ENCODE measurements at regions not wholly inside any gene's neighbourhood (a gene's known extent, or its start where the extent isn't known, plus 50 kb on each side); places are given as distances from the start of the nearest gene placed in this dataset.
"Not testable (repeated sequence)": the region's sequence is repeated elsewhere in the genome, so short reads cannot be mapped to it uniquely, and the experiment has no call there.

DNA sequence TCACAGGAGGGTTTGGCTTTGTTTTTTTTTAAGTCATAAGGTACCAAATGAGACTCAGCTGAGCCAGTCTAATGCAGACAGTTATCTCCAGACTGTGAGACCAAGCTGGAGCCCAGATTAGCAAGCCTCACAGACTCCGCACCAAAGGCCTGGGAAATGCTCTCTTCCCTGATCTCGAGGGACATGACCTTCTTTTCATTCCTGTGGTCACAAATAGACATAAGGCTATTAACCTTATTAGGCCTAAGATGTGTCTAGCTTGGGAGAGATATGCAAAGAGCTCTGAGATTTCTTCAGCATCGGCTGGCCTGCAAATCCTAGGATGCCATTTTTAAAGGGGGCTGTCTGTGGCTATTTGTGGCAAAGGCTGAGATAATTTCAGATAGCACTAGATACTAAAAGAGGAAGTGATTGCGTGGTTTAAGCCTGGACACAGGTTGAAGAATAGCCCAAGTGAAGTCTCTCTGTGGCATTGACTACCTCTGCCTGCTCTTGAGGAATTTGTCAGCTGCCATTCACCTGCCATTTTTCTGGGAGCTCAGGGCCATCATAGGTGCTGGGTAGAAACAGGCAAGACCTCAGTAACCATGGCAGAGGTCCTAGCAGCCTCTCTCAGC, 301.3 kb downstream of the SIPA1L2 start:
- H3K36me3 ChIP-seq = no peaks in the 10 kb centered on the region
- no peak for DNase-seq
- no peaks in the 10 kb centered on the region for H3K27me3 ChIP-seq
- H3K9me3 ChIP-seq = no peaks in the 10 kb centered on the region
- H3K4me3 ChIP-seq = no peak overlapping the region

DNA sequence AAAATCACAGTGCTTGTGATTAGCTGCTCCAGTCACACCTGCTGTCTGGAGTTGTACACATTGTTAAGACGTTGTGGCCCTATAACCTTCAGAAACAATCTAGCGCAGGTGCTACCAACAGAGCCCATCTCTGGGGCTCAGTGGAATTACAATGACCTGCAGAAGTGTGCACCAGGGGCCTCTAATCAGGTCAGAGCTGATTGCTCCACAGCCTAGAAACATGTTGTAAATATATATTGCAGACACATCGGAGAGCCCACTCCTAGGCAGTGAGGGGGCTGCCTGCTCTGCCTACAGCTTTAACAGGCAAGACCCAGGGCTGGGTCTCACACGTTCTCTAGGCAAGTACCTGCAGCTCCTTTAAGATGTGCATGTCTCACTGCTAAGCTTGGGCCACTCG, 302.0 kb downstream of the SIPA1L2 start:
- no peaks in the 10 kb centered on the region for H3K36me3 ChIP-seq
- no peak for DNase-seq

DNA sequence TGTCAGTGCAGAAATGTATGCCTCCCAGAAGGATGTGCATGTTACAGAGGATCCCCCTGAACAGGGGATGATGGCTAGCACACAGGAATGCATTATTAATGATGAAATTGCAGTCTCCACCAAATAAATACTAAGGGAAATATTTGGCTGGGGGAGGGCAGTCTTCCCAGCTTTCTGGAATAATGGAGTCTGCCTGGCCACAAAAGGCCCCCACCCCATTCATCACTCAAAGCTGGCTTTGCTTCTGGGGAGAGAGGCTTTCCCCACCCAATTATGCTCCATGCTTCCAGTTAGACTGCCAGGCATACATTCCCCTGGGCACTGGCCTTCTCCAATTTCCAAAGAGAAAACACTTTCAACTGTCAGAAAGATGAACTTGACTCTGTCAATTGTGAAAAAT, 302.7 kb downstream of the SIPA1L2 start:
- Histone ChIP-seq H3K4me3 (no peak overlapping the region), H3K9me3 (no peaks in the 10 kb centered on the region), H3K36me3 (no peaks in the 10 kb centered on the region), H3K27me3 (no peaks in the 10 kb centered on the region)
- DNase-seq = no peak

More for the DNA sequence above, 302.0 kb downstream of the SIPA1L2 start:
- Histone ChIP-seq H3K4me3 (no peak overlapping the region), H3K9me3 (no peaks in the 10 kb centered on the region), H3K27me3 (no peaks in the 10 kb centered on the region)

DNA sequence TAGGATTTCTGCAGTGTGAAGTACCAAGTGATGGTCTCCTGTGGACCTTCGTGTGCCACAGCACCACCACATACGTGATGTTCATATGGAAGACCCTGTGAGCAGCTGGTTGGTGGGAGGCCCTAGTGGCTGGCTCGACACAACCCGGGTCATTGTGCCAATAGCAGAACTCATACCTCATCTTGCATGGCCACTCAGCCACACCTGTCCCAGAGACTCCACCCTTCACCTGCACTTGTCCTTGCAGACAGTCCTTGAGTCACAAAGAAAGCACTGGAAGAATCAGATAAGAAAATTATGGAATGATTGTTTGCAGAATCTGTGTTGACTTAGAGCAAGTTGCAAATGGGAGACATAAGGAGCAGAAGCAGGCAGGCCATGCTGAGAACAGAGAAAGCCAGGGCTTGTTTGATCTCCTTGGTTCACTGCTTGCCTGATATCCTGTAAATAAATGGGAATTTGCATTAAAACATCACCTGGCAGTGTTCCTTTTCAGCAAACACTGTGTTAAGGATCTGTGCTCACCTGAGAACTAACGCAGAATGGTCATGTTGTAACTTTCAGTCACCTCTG, 307.7 kb downstream of the SIPA1L2 start:
- Histone ChIP-seq H3K4me3 (no peak overlapping the region), H3K27me3 (no peaks in the 10 kb centered on the region), H3K9me3 (no peaks in the 10 kb centered on the region), H3K36me3 (no peaks in the 10 kb centered on the region)
- no peak for DNase-seq

DNA sequence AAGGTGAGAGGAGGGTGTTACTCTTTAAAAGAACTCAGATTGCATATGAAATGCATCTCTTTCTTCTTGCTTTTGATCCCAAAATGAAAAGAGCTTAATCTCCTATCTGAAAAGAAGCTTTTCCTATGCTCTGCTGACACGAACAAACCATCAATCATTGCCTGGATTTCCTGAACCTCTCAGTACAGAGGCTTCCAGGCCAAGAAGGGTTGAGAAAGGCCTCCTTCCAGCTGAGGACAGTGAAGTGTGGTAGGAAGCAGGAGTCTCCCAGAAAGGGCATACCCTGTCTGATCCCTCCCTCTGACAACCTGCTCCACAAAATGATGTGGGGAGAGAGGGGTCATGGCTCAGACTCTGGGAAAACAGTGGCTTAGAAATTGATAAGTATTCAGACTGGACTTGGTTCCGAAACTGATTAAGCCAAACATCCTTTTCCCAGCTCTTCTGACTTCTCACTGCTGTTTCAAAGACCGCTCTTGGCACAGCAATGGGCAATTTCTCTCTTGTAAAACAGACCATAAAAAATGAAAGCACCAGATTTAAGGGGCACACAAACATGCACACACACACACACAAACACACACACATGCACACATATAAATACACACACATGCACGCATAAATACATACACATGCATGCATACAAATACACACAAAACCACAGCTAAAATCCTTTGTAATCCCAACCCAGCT, 310.3 kb downstream of the SIPA1L2 start:
- H3K36me3 ChIP-seq = no peaks in the 10 kb centered on the region
- H3K9me3 ChIP-seq = no peaks in the 10 kb centered on the region
- no peak overlapping the region for H3K4me3 ChIP-seq
- DNase-seq = no peak
- no peaks in the 10 kb centered on the region for H3K27me3 ChIP-seq

DNA sequence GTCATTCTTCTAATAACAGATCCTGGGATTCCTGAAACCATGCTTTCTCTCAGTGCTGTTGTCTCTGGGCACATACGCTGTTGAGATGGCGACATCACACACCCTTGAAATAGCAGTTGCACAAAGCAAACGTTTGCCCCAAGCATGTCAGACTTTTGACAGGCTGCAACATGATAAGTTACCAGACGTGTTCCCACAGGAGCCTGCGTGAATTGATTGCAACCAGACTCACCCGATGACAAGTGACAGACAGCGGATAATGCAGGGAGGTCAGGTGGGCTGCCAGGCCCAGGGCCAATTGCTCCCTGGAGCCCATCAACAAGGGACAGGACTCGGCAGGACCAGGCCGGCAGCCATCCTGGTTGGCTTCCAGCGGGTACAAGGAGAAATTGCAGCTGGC, 310.9 kb downstream of the SIPA1L2 start:
- Histone ChIP-seq H3K9me3 (no peaks in the 10 kb centered on the region), H3K4me3 (no peak overlapping the region), H3K27me3 (no peaks in the 10 kb centered on the region), H3K36me3 (no peaks in the 10 kb centered on the region)
- no peak for DNase-seq

DNA sequence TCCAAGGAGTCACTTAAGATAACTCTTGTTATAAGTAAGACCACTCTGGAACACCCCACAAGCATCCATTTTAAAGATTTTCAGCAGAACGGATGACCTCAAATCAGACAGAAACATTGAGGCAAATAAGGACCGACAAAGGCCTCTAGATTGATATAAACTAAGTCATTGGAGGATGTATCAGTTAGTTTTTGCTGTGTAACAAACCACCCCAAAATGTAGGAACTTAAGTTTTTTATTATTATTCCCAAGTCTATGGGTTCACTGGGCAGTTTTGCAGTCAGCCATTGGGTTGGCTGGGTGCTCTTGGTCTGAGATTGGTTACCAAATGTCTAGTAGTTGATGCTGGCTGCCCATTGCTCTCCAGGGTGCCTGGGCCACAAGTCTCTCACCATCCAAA, 311.8 kb downstream of the SIPA1L2 start:
- Histone ChIP-seq H3K9me3 (peaks cover 5% of the 10 kb centered on the region), H3K27me3 (no peaks in the 10 kb centered on the region)
- no peak for DNase-seq

DNA sequence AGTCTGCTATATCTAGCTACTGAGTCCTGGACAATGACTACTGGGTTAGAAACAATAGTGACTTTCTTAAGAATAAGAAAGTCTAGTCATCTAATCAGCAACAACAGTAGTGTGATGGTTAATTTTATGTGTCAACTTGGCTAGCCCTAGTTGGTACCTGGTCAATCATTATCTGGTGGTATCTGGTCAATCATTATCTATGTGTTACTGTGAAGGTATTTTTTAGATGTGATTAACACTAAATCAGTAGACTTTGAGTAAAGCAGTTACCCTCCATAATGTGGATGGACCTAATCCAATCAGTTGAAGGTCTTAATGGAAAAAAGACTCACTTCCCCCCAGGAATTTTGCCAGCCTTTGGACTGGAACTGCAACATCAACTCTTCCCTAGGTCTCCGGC, 312.6 kb downstream of the SIPA1L2 start:
- peaks cover 5% of the 10 kb centered on the region for H3K9me3 ChIP-seq
- no peak for DNase-seq
- no peaks in the 10 kb centered on the region for H3K36me3 ChIP-seq

More for the DNA sequence above, 311.8 kb downstream of the SIPA1L2 start:
- no peak overlapping the region for H3K4me3 ChIP-seq
- no peaks in the 10 kb centered on the region for H3K36me3 ChIP-seq

DNA sequence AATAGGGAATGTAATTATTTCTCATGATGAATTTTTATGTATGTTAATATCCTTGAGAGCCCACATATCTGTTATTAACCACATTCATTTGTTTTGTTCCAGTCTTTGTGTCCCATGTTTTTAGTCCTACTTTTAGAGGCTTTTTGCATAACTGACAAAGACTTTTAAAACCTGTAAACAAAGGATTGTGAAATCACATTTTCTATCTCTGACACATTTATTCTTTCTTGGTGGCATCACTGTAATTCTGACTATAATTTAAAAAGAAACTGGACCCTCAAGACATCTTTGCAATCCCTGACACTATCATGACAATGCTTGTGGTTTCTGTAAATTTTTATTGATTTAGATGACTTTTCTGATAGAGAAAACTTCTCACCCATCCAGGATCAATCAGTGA, 313.1 kb downstream of the SIPA1L2 start:
- Histone ChIP-seq H3K9me3 (peaks cover 5% of the 10 kb centered on the region), H3K27me3 (no peaks in the 10 kb centered on the region), H3K4me3 (no peak overlapping the region), H3K36me3 (no peaks in the 10 kb centered on the region)
- DNase-seq = no peak

More for the DNA sequence above, 312.6 kb downstream of the SIPA1L2 start:
- H3K27me3 ChIP-seq = no peaks in the 10 kb centered on the region
- H3K4me3 ChIP-seq = no peak overlapping the region

DNA sequence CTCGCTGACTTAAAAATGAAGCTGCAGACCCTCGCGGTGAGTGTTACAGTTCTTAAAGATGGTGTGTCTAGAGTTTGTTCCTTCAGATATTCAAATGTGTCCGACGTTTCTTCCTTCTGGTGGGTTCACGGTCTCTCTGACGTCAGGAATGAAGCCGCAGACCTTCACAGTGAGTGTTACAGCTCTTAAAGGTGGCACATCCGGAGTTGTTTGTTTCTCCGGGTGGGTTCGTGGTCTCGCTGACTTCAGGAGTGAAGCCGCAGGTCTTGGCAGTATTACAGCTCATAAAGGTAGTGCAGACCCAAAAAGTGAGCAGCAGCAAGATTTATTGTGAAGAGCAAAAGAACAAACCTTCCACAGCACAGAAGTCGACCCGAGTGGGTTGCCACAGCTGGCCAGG, 316.1 kb downstream of the SIPA1L2 start:
- H3K36me3 ChIP-seq, H3K9me3 ChIP-seq, DNase-seq, H3K4me3 ChIP-seq, H3K27me3 ChIP-seq: not testable (repeated sequence)

DNA sequence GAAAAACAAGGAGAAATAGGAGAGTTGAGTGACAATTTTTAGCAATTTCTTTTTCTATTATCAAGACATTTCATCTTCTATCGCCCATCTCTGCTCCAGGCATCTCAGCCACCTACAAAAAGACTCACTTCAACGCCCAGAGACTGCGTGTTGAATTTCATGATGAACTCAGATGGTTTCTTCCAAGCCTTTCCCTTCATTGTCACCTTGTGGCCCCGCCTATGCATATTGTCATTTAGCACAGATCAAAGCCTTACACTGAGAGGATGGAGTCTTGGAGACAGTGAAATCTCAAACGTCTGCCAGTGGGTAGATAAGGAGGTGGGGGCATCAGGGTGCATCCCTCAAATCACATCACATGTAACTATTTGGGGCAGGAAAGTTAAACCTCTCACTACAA, 319.4 kb downstream of the SIPA1L2 start:
- Histone ChIP-seq H3K9me3 (peaks cover 5% of the 10 kb centered on the region), H3K4me3 (no peak overlapping the region), H3K27me3 (no peaks in the 10 kb centered on the region), H3K36me3 (no peaks in the 10 kb centered on the region)
- no peak for DNase-seq

DNA sequence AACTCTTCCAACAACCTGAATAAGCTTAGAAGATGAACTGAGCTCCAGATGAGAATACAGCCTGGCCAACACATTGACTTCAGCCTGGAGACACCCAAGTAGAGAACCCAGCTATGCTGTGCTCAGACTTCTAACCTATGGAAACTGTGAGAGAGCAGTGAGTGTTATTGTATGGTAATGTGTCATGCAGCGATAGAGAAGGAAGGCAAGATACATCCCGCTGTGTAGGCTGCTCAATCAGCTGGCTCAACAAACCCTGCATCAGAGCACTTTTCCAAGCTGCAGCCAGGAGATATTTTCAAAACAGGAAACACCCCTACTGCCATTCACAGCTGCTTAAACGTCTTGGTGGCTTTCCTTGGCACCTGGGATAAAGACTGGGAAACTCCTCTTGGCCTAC, 321.3 kb downstream of the SIPA1L2 start:
- Histone ChIP-seq H3K27me3 (no peaks in the 10 kb centered on the region), H3K9me3 (peaks cover 2% of the 10 kb centered on the region), H3K36me3 (no peaks in the 10 kb centered on the region), H3K4me3 (no peak overlapping the region)
- DNase-seq = no peak

DNA sequence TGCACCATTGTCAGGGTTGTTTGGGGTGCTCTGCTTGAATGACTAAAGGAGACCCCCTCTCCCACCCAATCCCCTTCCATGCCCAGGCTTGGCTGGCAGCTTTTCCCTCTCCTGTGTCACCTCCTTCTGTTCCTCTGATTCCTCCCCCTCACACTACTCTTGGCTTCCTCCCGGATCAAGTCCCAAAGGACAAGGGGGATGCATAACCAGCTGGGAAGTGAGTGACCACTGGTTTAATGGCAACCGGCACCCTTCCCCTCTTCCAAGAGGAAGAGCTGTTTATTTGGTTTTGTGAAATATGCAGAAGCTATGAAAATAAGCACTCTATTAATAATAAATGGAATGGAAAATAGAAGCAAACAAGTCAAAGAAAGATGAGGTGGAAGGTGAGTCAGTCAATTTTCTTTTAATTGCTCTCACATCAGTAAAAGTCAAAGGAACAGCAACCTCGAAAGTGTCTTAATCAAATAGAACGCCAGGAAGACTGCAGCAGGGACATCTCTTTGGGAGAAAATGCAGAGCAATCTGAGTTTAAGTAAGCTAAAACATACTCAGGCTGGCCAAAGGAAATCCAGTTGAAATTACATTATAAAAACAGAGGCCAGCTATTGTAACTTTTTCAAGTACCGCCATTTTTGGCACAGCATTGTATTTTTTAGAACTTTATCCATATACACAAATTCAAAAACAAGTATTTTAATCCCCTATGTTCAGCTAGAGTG, 322.5 kb downstream of the SIPA1L2 start:
- Histone ChIP-seq H3K9me3 (no peaks in the 10 kb centered on the region), H3K4me3 (no peak overlapping the region), H3K27me3 (no peaks in the 10 kb centered on the region), H3K36me3 (no peaks in the 10 kb centered on the region)
- peak; percentile 34 for DNase-seq

DNA sequence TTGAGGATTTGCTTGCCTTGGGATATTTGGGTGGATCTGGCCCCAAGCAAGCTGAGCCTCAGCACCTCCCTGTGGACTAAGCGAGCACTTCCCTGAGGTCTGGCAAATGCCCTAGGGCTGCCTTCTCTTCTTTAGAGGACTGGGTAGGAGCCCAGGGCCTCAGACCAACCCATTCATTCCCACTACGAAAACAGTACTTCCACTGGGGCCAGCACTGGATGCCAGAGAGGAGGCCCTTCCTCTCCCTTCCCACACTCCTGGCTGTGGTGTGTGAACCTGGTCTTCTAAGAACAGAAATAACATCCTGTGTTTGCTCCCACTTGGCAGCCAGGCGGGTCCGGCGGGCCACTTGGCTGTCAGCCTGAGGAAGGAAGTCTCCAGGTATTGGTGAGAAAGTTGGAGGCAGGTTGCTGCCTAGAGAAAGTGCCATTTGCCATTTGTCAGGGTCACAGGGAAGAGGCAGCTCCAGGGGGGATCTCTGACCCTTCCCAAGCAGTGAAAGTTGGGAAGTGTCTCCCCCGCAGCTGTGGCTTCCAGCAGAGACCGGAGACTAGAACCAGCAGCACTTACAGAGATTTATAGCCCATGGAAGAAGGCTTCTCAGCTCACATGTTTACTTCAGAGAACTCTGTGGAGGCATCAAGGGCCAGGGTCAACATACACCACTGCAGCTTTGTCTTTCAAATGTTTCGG, 323.5 kb downstream of the SIPA1L2 start:
- H3K4me3 ChIP-seq = no peak overlapping the region
- no peaks in the 10 kb centered on the region for H3K27me3 ChIP-seq
- H3K36me3 ChIP-seq = no peaks in the 10 kb centered on the region
- no peaks in the 10 kb centered on the region for H3K9me3 ChIP-seq
- peak; percentile 37 for DNase-seq

DNA sequence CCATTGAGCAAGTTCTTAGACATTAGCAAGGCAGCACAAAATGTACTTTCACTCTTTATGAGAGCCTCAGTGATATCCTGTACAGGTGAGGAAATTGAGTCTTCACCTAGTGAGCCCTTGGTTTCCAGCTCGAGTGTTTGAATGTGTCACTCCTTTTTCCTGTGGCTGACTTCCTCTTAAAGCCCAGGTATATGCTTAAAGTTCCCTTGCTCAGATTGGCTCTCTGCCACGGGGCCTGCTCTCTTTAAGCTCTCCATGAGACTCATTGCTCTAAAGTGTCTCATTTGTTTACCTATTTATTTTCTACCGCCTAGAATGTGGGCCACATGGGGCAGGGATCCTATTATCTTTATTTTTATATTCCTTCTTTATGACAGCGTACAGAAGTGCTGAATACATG, 324.9 kb downstream of the SIPA1L2 start:
- no peaks in the 10 kb centered on the region for H3K9me3 ChIP-seq
- H3K4me3 ChIP-seq = no peak overlapping the region
- H3K27me3 ChIP-seq = no peaks in the 10 kb centered on the region
- DNase-seq = no peak
- H3K36me3 ChIP-seq = no peaks in the 10 kb centered on the region

DNA sequence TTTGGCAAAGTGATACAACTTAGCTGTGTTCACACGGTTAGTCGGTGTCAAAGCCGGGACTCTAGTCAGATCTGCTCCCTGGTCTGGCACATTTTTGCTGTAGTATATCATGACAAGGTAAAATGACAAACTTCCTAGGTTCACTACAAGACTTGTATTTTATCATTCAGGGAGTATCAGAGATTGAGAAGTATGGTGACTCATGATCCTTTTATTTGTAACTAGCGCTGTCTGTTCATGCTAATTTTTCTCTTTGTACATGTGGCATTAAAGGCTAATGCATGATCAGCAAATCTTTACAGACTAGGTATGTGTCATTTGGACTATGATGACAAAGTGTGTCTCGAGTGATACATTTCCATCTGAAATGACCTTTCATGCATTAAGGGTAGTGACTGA, 326.7 kb downstream of the SIPA1L2 start:
- no peaks in the 10 kb centered on the region for H3K36me3 ChIP-seq
- H3K9me3 ChIP-seq = no peaks in the 10 kb centered on the region
- H3K4me3 ChIP-seq = no peak overlapping the region
- H3K27me3 ChIP-seq = no peaks in the 10 kb centered on the region
- no peak for DNase-seq

All from MG63 (cell line).